Suprapubic skin (tissue), 4 donors: ENCODE measurements at regions not wholly inside any gene's neighbourhood (a gene's known extent, or its start where the extent isn't known, plus 50 kb on each side); places are given as distances from the start of the nearest gene placed in this dataset.
A peak's percentile ranks its signal among the peaks of the same experiment; 100 is the strongest.

Experiments
- DNase-seq, 2 donors: peaks; one replicate each; pipeline ENCODE4 v3.0.0-alpha.2; 2019; ENCODE audit warnings: low spot score in 2 of 2
- H3K27ac ChIP-seq: fragments of 200-600 bp; sonication (generic); one replicate; pipeline ENCODE4 v1.5.1; 2019
- H3K27me3 ChIP-seq: fragments of 200-600 bp; sonication (generic); one replicate; pipeline ENCODE4 v1.5.1; 2019
- H3K36me3 ChIP-seq: fragments of 200-600 bp; sonication (generic); one replicate; pipeline ENCODE4 v1.5.1; 2019
- H3K4me1 ChIP-seq: fragments of 200-600 bp; sonication (generic); one replicate; pipeline ENCODE4 v1.5.1; 2019
- H3K4me3 ChIP-seq: fragments of 200-600 bp; sonication (generic); one replicate; pipeline ENCODE4 v1.5.1; 2019; ENCODE audit warnings: mild to moderate bottlenecking
- H3K9me3 ChIP-seq: fragments of 200-600 bp; sonication (generic); one replicate; pipeline ENCODE4 v1.5.1; 2019
- EP300 ChIP-seq: sonication (generic); formaldehyde crosslinking; IDR thresholded peaks from one replicate; pipeline ENCODE4 v1.6.1; 2017; ENCODE audit warnings: antibody characterized with exemption
- POLR2A ChIP-seq, 2 donors: fragments of 450-650 bp; IDR thresholded peaks; one replicate each; pipeline ENCODE4 v1.6.1; 2017; ENCODE audit warnings: antibody characterized with exemption in 2 of 2, mild to moderate bottlenecking in 2 of 2, moderate library complexity in 2 of 2
- POLR2AphosphoS5 ChIP-seq, 3 donors: sonication (generic); formaldehyde crosslinking; IDR thresholded peaks; one replicate each; pipeline ENCODE4 v1.6.1; 2017; ENCODE audit warnings: antibody characterized with exemption in 3 of 3
- WGBS: methylation state at CpG from one replicate; pipeline ENCODE4 v1.1.5; 2018; 5-methylcytosine and 5-hydroxymethylcytosine counted together
- TF ChIP-seq, protein P1 (sequence below), 2 donors: fragments of 200-600 bp in 1 of 2; fragments of 450-650 bp in 1 of 2; sonication (generic) in 1 of 2; IDR thresholded peaks; one replicate each; pipeline ENCODE4 v1.5.1; 2016 to 2019; ENCODE audit warnings: antibody characterized with exemption in 2 of 2, mild to moderate bottlenecking in 1 of 2, moderate library complexity in 1 of 2

DNA sequence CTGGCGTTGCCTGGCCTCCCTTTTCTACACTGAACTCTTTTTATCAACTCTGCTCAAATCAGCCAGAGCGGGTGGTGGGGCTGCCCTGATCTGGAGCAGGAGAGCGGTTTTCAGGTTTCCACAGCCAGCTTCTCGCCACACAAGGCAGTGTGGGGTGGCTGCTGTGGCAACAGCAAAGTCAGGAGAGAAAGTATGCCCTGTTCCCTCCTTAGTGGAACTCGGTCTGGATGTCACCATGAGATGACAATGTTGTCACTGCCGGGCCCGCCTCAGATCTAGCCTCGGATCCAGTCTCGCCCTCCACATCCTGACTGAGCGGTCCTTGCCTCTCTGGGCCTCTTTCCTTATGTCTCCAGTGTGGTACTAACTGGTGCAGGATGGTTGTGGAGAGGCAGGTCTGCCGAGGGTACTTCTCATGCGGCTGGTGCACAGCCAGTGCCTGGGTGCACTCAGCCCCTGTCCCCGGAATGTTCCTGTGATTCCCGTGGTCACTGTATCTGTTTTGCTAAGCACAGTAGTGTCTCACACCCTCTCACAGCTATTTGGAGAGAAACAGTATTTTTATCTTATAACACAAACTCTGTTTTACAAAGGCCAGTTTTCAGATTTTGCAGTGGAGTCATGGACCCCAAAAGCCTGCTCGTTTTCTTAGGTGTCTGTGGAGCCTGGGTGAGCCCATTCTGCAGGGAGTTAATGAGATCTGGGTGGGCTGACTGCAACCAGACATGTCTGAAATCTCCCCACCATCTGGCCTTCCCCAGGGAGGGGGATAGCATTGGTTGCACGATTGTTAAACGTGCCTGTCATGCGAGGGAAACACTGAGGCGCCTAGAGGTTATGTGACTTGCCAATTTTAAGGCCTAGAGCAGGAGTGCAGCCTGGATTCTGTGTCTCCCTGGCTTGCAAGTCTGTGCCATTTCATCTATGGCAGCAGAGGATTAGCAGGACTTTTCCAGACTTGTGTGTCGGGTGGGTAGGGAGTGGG, 261.1 kb upstream of the AGAP1 start:
- H3K27me3 ChIP-seq, result peaks cover 3% of the 10 kb centered on the region
- no peaks in the 10 kb centered on the region for H3K36me3 ChIP-seq
- TF ChIP-seq, protein P1, sequence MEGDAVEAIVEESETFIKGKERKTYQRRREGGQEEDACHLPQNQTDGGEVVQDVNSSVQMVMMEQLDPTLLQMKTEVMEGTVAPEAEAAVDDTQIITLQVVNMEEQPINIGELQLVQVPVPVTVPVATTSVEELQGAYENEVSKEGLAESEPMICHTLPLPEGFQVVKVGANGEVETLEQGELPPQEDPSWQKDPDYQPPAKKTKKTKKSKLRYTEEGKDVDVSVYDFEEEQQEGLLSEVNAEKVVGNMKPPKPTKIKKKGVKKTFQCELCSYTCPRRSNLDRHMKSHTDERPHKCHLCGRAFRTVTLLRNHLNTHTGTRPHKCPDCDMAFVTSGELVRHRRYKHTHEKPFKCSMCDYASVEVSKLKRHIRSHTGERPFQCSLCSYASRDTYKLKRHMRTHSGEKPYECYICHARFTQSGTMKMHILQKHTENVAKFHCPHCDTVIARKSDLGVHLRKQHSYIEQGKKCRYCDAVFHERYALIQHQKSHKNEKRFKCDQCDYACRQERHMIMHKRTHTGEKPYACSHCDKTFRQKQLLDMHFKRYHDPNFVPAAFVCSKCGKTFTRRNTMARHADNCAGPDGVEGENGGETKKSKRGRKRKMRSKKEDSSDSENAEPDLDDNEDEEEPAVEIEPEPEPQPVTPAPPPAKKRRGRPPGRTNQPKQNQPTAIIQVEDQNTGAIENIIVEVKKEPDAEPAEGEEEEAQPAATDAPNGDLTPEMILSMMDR (IDR thresholded peaks at IDR 0.05), result no peak
- no peak for TF ChIP-seq POLR2AphosphoS5 (IDR thresholded peaks at IDR 0.05)
- TF ChIP-seq POLR2A (IDR thresholded peaks at IDR 0.05), result no peak
- no peak for TF ChIP-seq EP300
- no peaks in the 10 kb centered on the region for H3K9me3 ChIP-seq
- peaks cover 7% of the 10 kb centered on the region for H3K4me1 ChIP-seq
- DNase-seq, result no peak
- 90% methylated on average over 19 of the region's 20 CpGs for WGBS
- H3K4me3 ChIP-seq, result no peak overlapping the region
- H3K27ac ChIP-seq, result no peak overlapping the region

DNA sequence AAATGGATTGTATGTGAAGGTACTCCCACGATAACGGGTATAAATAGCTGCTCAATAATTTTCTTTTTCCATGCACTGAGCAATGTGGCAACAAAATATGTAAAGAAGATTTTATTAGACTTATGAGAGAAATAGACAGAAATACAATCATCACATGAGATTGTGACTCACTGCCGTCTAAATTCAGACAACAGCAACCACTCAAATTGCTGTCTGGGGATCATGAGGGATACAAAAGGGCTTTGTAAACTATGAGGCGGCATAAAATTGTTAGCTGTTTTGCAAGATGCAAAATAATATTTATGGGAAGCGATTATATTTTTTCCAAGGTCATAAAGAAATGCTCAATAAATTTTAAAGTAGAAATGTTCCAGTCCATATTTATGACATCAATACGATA, 259.1 kb upstream of the AGAP1 start:
- Histone ChIP-seq H3K4me1 (peaks cover 17% of the 10 kb centered on the region), H3K36me3 (no peaks in the 10 kb centered on the region), H3K27me3 (no peaks in the 10 kb centered on the region), H3K4me3 (no peak overlapping the region), H3K27ac (peak overlapping the region; percentile 16), H3K9me3 (no peaks in the 10 kb centered on the region)
- no peak for DNase-seq
- TF ChIP-seq POLR2AphosphoS5 (IDR thresholded peaks at IDR 0.05) (no peak), EP300 (no peak), POLR2A (IDR thresholded peaks at IDR 0.05) (no peak)
- TF ChIP-seq, protein P1 (IDR thresholded peaks at IDR 0.05), result no peak
- WGBS, result 55% methylated on average over 6 of the region's 6 CpGs

DNA sequence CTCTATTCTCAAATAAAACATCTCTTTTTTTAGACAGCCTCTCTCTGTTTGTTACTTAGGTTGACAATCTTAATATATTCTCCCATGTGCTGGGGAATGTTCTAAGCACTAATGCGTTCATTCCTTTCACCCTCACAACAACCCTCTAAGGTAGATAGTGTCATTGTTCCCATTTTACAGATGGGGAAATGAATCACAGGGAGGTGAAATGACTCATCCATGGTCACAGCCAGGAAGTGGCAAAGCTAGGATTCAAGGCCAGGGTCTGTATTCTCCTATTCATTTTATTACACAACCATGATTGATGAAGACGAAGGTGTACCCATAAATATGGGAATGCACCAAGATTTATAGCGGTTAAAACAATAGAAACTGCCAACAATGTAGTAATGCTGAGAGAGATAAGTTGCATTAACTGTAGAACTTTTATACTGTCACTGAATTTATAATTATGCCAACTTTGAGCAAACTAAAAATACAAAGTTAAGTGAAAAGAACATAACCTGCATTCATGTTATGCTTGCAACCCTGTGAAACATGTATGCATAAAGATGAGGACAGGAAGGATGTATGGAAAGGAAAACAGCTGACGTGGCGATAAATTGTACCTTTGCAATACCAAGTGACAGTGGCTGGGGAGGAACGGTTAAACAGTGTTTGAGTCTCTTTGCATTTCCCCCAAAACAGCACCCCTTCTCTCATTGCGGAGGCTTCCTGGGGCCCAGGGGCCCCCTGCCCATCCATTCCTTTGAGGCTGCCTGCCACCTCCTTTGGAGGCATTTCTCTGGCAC, 257.7 kb upstream of the AGAP1 start:
- H3K4me1 ChIP-seq, result peaks cover 15% of the 10 kb centered on the region
- TF ChIP-seq POLR2A (IDR thresholded peaks at IDR 0.05) (no peak), POLR2AphosphoS5 (IDR thresholded peaks at IDR 0.05) (no peak), EP300 (no peak)
- TF ChIP-seq, protein P1 (IDR thresholded peaks at IDR 0.05), result no peak
- H3K9me3 ChIP-seq, result no peaks in the 10 kb centered on the region
- WGBS, result 66% methylated on average over 7 of the region's 7 CpGs
- no peak overlapping the region for H3K4me3 ChIP-seq
- no peaks in the 10 kb centered on the region for H3K27me3 ChIP-seq
- no peaks in the 10 kb centered on the region for H3K36me3 ChIP-seq
- DNase-seq, result no peak
- H3K27ac ChIP-seq, result no peak overlapping the region

- H3K27ac ChIP-seq, result no peak overlapping the region
- WGBS, result 3% methylated on average over 3 of the region's 3 CpGs
- DNase-seq, result peak in 1 of 2 donors; percentile 69
- no peaks in the 10 kb centered on the region for H3K36me3 ChIP-seq
- H3K4me3 ChIP-seq, result no peak overlapping the region
- no peak for TF ChIP-seq EP300
- TF ChIP-seq POLR2A (IDR thresholded peaks at IDR 0.05), result no peak
- no peak for TF ChIP-seq POLR2AphosphoS5 (IDR thresholded peaks at IDR 0.05)
- TF ChIP-seq, protein P1 (IDR thresholded peaks at IDR 0.05), result no peak
- no peaks in the 10 kb centered on the region for H3K27me3 ChIP-seq
- no peaks in the 10 kb centered on the region for H3K9me3 ChIP-seq
- peaks cover 10% of the 10 kb centered on the region for H3K4me1 ChIP-seq
These were observed 255.3 kb upstream of the AGAP1 start for GRCh38 chr2:235238537-235238936.

GRCh38 chr2:235240574-235240973, 253.3 kb upstream of the AGAP1 start:
- DNase-seq, result no peak
- WGBS, result 66% methylated on average over 5 of the region's 5 CpGs
- TF ChIP-seq EP300 (no peak), POLR2AphosphoS5 (IDR thresholded peaks at IDR 0.05) (no peak), POLR2A (IDR thresholded peaks at IDR 0.05) (no peak)
- TF ChIP-seq, protein P1 (IDR thresholded peaks at IDR 0.05), result no peak
- no peaks in the 10 kb centered on the region for H3K27me3 ChIP-seq
- peaks cover 10% of the 10 kb centered on the region for H3K4me1 ChIP-seq
- H3K9me3 ChIP-seq, result no peaks in the 10 kb centered on the region
- no peak overlapping the region for H3K4me3 ChIP-seq
- H3K27ac ChIP-seq, result no peak overlapping the region
- H3K36me3 ChIP-seq, result no peaks in the 10 kb centered on the region
